ENCODE measurements at regions not wholly inside any gene's neighbourhood (a gene's known extent, or its start where the extent isn't known, plus 50 kb on each side); places are given as distances from the start of the nearest gene placed in this dataset.

DNA sequence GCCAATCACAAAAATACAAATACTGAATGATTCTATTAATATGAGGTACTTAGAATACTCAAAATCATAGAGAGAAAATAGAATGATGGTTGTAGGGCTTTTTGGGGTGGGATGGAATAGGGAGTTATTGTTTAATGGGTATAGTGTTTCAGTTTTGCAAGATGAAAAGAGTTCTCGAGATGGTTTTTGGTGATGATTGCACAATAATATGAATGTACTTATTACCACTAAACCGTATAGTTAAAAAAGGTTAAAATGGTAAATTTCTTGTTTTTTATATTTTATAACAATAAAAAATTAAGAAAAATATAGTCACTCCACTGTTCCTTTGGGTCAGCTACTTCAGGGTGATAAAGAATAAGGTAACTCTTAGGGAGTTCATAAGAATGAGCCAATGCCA, 560.1 kb downstream of the TDRD15 start:
- Histone ChIP-seq H3K36me3 (ENCODE audit: control insufficient read depth, insufficient read depth, low read length) (no peaks in the 10 kb centered on the region), H3K4me1 (ENCODE audit: control insufficient read depth, insufficient read depth, low read length) (no peaks in the 10 kb centered on the region), H3K4me3 (ENCODE audit: low read depth, low read length) (no peak overlapping the region), H3K9ac (ENCODE audit: low read depth, low read length) (no peak overlapping the region), H3K27ac (ENCODE audit: low read depth, low read length) (no peak overlapping the region), H3K27me3 (ENCODE audit: control insufficient read depth, insufficient read depth, low read length) (no peaks in the 10 kb centered on the region), H3K9me3 (ENCODE audit: control insufficient read depth, insufficient read depth, low read length) (no peaks in the 10 kb centered on the region)

DNA sequence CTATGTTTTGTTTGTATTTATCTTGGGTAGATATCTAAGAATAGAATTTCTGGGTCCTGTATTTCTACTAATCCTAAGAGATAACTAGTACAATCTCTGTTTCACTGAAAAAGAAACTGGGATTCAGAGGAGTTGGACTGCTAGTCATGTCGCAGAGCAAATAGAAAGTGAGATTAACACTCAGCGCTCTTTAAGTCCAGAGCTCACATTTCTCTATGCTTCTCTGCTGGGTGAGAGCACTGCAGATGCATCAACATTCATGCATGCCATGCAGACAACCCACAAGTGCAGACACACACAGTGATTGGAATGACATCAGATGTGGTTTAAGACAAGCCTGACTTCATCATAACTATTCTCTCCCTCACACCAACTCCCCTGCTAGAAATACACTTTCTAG, 563.8 kb downstream of the TDRD15 start:
- H3K27ac ChIP-seq (ENCODE audit: low read depth, low read length), result no peak overlapping the region
- no peaks in the 10 kb centered on the region for H3K27me3 ChIP-seq (ENCODE audit: control insufficient read depth, insufficient read depth, low read length)
- H3K9ac ChIP-seq (ENCODE audit: low read depth, low read length), result no peak overlapping the region
- no peak overlapping the region for H3K4me3 ChIP-seq (ENCODE audit: low read depth, low read length)
- H3K9me3 ChIP-seq (ENCODE audit: control insufficient read depth, insufficient read depth, low read length), result no peaks in the 10 kb centered on the region
- no peaks in the 10 kb centered on the region for H3K4me1 ChIP-seq (ENCODE audit: control insufficient read depth, insufficient read depth, low read length)
- H3K36me3 ChIP-seq (ENCODE audit: control insufficient read depth, insufficient read depth, low read length), result no peaks in the 10 kb centered on the region

DNA sequence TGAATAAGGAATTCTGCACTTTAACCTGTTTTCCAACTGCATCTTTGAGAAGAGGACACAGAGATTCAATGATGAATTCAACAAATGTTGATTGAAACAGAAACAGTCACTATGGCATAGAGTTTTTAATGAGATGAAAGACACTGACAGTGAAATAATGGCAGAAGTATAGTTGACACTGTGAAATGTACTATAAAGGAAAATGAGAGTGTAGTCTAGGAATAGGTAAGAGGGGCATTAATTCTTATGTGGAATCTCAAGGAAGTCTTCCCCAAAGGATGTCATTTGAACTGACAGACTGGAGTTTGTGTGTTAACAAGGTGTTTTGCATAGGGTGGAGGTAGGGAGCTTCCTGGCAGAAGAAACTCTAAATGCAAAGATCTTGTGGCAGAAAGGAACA, 566.2 kb downstream of the TDRD15 start:
- H3K9ac ChIP-seq (ENCODE audit: low read depth, low read length), result no peak overlapping the region

DNA sequence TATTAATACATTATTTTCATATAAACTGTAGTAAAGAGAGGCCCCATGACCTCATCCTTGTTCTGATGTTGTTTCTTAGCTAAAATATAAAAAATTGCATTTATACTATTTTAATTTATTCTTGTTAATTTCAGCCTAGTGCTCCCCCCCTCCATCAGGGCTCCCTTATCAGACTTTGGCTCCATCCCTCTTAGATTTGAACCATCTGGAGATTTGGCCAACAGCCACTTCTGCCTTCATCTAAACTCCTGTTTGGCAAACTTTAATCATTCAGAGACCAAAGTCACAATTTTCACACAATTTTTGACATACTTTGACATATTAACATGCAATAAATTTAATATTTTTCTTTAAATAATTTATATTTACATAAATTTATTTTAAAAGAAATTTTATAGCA, 569.3 kb downstream of the TDRD15 start:
- Histone ChIP-seq H3K36me3 (ENCODE audit: control insufficient read depth, insufficient read depth, low read length) (no peaks in the 10 kb centered on the region), H3K4me3 (ENCODE audit: low read depth, low read length) (no peak overlapping the region), H3K9ac (ENCODE audit: low read depth, low read length) (no peak overlapping the region)

More for the DNA sequence above, 566.2 kb downstream of the TDRD15 start:
- Histone ChIP-seq H3K4me3 (ENCODE audit: low read depth, low read length) (no peak overlapping the region), H3K27me3 (ENCODE audit: control insufficient read depth, insufficient read depth, low read length) (no peaks in the 10 kb centered on the region), H3K36me3 (ENCODE audit: control insufficient read depth, insufficient read depth, low read length) (no peaks in the 10 kb centered on the region), H3K27ac (ENCODE audit: low read depth, low read length) (no peak overlapping the region), H3K9me3 (ENCODE audit: control insufficient read depth, insufficient read depth, low read length) (no peaks in the 10 kb centered on the region), H3K4me1 (ENCODE audit: control insufficient read depth, insufficient read depth, low read length) (no peaks in the 10 kb centered on the region)

DNA sequence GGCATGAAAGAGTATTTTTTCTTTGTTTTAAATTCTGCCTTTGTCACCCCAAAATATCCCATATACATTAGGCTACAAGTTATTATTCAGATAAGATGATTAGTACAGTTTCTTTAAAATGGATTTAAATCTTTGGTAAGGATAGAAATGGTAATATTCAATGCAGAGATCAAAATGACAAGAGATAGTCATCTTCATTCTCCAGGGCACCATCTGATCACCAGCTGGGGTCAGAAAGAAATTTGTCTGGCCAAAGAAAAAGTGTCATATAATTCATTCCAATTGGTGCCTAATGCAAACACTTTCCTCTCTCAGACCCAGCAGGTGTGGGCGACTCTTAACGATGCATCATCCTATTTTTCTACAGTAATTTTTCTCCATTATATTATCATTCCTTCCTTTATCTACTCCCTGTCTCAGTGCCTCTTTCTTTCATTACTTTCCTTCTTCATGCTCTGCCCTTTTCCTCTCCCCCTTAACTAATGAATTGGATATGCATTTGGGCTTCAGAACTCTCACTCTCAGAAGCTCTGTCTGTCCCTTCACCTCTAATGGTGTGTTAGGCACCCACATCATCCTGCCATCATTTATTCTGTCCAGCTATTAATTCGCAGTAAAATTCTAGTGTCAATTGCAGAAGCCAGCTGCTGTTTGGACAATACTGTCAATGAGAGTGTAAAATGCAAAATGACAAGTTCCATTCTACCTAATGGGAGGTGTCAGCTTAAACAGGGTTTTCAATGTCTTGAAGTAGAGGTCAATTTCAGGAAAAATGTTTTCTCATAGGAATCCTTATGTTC, 570.5 kb downstream of the TDRD15 start:
- Histone ChIP-seq H3K4me3 (ENCODE audit: low read depth, low read length) (no peak overlapping the region), H3K4me1 (ENCODE audit: control insufficient read depth, insufficient read depth, low read length) (no peaks in the 10 kb centered on the region), H3K36me3 (ENCODE audit: control insufficient read depth, insufficient read depth, low read length) (no peaks in the 10 kb centered on the region), H3K9me3 (ENCODE audit: control insufficient read depth, insufficient read depth, low read length) (no peaks in the 10 kb centered on the region), H3K27me3 (ENCODE audit: control insufficient read depth, insufficient read depth, low read length) (no peaks in the 10 kb centered on the region), H3K27ac (ENCODE audit: low read depth, low read length) (no peak overlapping the region), H3K9ac (ENCODE audit: low read depth, low read length) (no peak overlapping the region)

More for the DNA sequence above, 569.3 kb downstream of the TDRD15 start:
- no peaks in the 10 kb centered on the region for H3K4me1 ChIP-seq (ENCODE audit: control insufficient read depth, insufficient read depth, low read length)
- no peaks in the 10 kb centered on the region for H3K27me3 ChIP-seq (ENCODE audit: control insufficient read depth, insufficient read depth, low read length)
- H3K27ac ChIP-seq (ENCODE audit: low read depth, low read length), result no peak overlapping the region
- no peaks in the 10 kb centered on the region for H3K9me3 ChIP-seq (ENCODE audit: control insufficient read depth, insufficient read depth, low read length)

DNA sequence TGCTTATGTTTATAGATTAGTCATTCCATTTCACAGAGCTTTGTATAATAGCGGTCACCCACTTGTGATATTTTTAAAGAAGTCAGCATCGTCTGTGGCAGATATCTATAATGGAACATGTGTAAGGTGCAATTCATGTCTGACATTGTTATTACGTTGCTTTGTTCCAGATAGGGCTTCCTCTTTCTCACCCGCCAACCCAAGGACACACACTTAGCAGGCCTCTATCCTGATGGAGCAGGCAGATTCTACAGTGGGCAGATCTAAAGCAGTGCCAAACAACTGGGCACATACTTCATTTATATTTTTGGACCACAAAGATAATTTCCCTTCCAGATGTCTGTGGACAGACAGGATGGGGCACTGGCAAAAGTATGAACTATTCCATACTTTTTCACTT, 573.1 kb downstream of the TDRD15 start:
- H3K36me3 ChIP-seq (ENCODE audit: control insufficient read depth, insufficient read depth, low read length), result no peaks in the 10 kb centered on the region
- no peaks in the 10 kb centered on the region for H3K9me3 ChIP-seq (ENCODE audit: control insufficient read depth, insufficient read depth, low read length)
- no peak overlapping the region for H3K4me3 ChIP-seq (ENCODE audit: low read depth, low read length)
- no peaks in the 10 kb centered on the region for H3K4me1 ChIP-seq (ENCODE audit: control insufficient read depth, insufficient read depth, low read length)
- no peaks in the 10 kb centered on the region for H3K27me3 ChIP-seq (ENCODE audit: control insufficient read depth, insufficient read depth, low read length)
- no peak overlapping the region for H3K27ac ChIP-seq (ENCODE audit: low read depth, low read length)
- H3K9ac ChIP-seq (ENCODE audit: low read depth, low read length), result no peak overlapping the region

DNA sequence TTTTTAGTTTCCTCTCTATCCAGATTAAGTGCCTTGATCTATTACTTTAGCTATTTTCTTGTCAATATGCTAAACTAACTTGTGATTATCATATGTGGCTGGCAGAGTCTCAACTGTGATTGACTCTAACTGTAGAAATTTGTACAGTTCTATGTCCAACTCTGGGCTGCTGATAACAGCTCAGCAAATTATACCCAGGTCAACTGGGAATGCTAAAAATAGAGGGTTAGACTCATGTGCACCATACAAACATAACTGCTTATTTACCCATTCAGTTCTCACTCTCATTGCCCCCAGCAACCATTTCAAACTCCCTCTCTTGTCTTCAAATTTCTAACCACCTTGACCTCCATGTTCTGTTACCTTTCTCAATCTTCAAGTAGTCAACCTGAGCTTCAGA, 576.9 kb downstream of the TDRD15 start:
- H3K27ac ChIP-seq (ENCODE audit: low read depth, low read length), result no peak overlapping the region
- no peaks in the 10 kb centered on the region for H3K27me3 ChIP-seq (ENCODE audit: control insufficient read depth, insufficient read depth, low read length)
- H3K9me3 ChIP-seq (ENCODE audit: control insufficient read depth, insufficient read depth, low read length), result no peaks in the 10 kb centered on the region
- no peaks in the 10 kb centered on the region for H3K36me3 ChIP-seq (ENCODE audit: control insufficient read depth, insufficient read depth, low read length)
- H3K4me3 ChIP-seq (ENCODE audit: low read depth, low read length), result no peak overlapping the region
- H3K4me1 ChIP-seq (ENCODE audit: control insufficient read depth, insufficient read depth, low read length), result no peaks in the 10 kb centered on the region
- no peak overlapping the region for H3K9ac ChIP-seq (ENCODE audit: low read depth, low read length)

DNA sequence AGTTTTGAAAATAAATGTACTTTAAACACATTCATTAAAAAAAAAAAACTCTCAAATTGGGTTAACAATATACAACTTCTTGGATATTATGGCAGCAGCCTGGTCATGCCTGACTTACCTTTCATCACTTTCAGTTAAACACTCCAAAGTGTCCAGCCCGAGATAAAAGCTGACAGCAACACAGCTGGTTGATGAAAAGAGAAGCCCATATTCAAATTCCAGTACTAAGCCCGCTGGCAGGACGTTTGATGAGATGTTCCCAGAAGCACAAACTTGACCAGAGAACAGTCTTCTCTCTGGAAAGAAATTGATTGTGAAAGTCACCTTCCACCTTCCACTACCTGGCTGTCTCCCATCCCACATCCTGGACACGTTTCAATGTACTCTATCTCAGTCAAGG, 586.3 kb downstream of the TDRD15 start:
- H3K27ac ChIP-seq (ENCODE audit: low read depth, low read length), result no peak overlapping the region
- no peaks in the 10 kb centered on the region for H3K4me1 ChIP-seq (ENCODE audit: control insufficient read depth, insufficient read depth, low read length)
- H3K9me3 ChIP-seq (ENCODE audit: control insufficient read depth, insufficient read depth, low read length), result no peaks in the 10 kb centered on the region
- H3K9ac ChIP-seq (ENCODE audit: low read depth, low read length), result no peak overlapping the region
- H3K27me3 ChIP-seq (ENCODE audit: control insufficient read depth, insufficient read depth, low read length), result no peaks in the 10 kb centered on the region
- no peak overlapping the region for H3K4me3 ChIP-seq (ENCODE audit: low read depth, low read length)
- no peaks in the 10 kb centered on the region for H3K36me3 ChIP-seq (ENCODE audit: control insufficient read depth, insufficient read depth, low read length)

DNA sequence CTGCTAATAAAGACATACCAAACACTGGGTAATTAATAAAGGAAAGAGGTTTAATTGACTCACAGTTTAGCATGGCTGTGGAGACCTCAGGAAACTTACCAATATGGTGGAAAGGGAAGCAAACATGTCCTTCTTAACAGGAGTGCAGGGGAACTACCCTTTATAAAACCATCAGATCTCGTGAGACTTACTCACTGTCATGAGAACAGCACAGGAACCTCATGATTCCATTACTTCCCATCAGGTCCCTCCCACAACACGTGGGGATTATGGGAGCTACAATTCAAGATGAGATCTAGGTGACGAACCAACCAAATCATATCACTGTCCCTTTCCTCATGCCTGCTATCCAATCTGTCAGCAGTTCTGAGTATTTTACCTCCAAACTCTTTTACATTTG, 586.7 kb downstream of the TDRD15 start:
- Histone ChIP-seq H3K4me3 (ENCODE audit: low read depth, low read length) (no peak overlapping the region), H3K4me1 (ENCODE audit: control insufficient read depth, insufficient read depth, low read length) (no peaks in the 10 kb centered on the region), H3K27me3 (ENCODE audit: control insufficient read depth, insufficient read depth, low read length) (no peaks in the 10 kb centered on the region), H3K9ac (ENCODE audit: low read depth, low read length) (no peak overlapping the region), H3K36me3 (ENCODE audit: control insufficient read depth, insufficient read depth, low read length) (no peaks in the 10 kb centered on the region), H3K9me3 (ENCODE audit: control insufficient read depth, insufficient read depth, low read length) (no peaks in the 10 kb centered on the region), H3K27ac (ENCODE audit: low read depth, low read length) (no peak overlapping the region)

DNA sequence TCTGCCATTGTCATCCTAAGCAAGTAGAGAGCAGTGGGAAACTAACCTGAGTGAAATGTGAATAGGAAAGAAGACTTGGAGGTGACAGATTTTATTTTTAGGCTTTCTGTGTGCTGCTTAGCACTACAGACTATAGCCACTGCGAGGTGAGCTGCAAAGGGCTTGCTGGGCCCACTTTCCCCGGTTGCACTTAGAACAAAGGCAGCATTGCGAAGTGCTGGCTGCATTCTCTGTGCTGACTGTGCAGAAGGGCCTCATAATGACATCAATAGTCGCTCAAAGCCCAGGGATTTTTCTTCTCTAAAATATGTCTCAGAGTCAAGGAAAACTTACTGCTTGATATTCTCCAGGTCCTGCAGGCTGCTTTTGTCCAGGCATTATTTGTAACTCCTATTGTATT, 592.1 kb downstream of the TDRD15 start:
- no peak overlapping the region for H3K4me3 ChIP-seq (ENCODE audit: low read depth, low read length)

DNA sequence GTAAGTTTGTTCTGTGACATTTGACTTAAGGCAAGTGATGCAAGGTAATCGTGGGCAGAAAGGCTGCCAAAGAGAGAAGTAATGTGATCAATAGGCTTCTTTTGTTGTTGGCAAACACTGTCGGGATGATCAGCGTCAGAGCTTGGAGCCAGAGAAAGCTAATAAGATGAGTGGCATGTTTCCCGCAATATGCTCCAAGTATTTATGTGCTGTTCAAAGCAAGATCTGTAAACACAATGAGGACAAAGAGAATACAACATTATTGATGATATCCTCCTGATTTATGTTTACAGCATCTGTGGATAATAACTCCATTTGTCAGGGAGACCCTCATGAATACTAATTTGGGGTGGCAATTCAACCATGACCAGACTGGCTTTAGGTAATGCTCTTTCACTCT, 603.3 kb downstream of the TDRD15 start:
- Histone ChIP-seq H3K27me3 (ENCODE audit: control insufficient read depth, insufficient read depth, low read length) (no peaks in the 10 kb centered on the region), H3K27ac (ENCODE audit: low read depth, low read length) (no peak overlapping the region), H3K9ac (ENCODE audit: low read depth, low read length) (no peak overlapping the region), H3K4me1 (ENCODE audit: control insufficient read depth, insufficient read depth, low read length) (no peaks in the 10 kb centered on the region), H3K9me3 (ENCODE audit: control insufficient read depth, insufficient read depth, low read length) (no peaks in the 10 kb centered on the region), H3K4me3 (ENCODE audit: low read depth, low read length) (no peak overlapping the region), H3K36me3 (ENCODE audit: control insufficient read depth, insufficient read depth, low read length) (no peaks in the 10 kb centered on the region)

More for the DNA sequence above, 592.1 kb downstream of the TDRD15 start:
- H3K9me3 ChIP-seq (ENCODE audit: control insufficient read depth, insufficient read depth, low read length), result no peaks in the 10 kb centered on the region
- H3K4me1 ChIP-seq (ENCODE audit: control insufficient read depth, insufficient read depth, low read length), result 0 out of 2 replicates have a peak, but pooled peaks cover 4% of the 10 kb centered on the region
- no peak overlapping the region for H3K27ac ChIP-seq (ENCODE audit: low read depth, low read length)
- H3K36me3 ChIP-seq (ENCODE audit: control insufficient read depth, insufficient read depth, low read length), result no peaks in the 10 kb centered on the region
- H3K27me3 ChIP-seq (ENCODE audit: control insufficient read depth, insufficient read depth, low read length), result no peaks in the 10 kb centered on the region
- no peak overlapping the region for H3K9ac ChIP-seq (ENCODE audit: low read depth, low read length)

All from HUES48 (cell line).